ENCODE measurements at regions not wholly inside any gene's neighbourhood (a gene's known extent, or its start where the extent isn't known, plus 50 kb on each side); places are given as distances from the start of the nearest gene placed in this dataset.
"Not testable (repeated sequence)": the region's sequence is repeated elsewhere in the genome, so short reads cannot be mapped to it uniquely, and the experiment has no call there.

DNA sequence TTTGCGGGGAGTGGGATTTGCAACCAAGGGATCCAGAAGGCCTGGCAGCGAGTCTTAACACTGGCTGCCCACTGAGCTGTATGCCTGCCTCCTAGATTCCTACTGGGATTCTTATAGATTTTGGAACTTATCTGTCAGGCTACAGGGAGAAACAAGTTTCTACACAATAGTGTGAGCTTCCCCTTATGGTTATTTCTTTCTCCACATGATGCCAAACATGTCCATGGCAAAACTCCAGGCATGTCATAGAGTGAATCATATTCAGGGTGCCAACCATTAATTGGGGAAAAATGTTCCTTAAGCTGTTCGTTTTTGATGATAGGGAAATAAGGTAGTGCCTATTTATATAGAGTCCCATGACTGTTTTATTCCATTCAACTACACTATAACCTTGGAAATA lies 1185.2 kb upstream of the CELF4 start:
- no peak overlapping the region for H3K4me3 ChIP-seq
- H3K27ac ChIP-seq = no peak overlapping the region
- no peaks in the 10 kb centered on the region for H3K4me1 ChIP-seq (ENCODE audit: control insufficient read depth in 1 of 2, low read depth in 2 of 2)
- H3K36me3 ChIP-seq = no peaks in the 10 kb centered on the region
- TF ChIP-seq CTCF (IDR thresholded peaks at IDR 0.05) = no peak
- no peaks in the 10 kb centered on the region for H3K9me3 ChIP-seq
- no peak for DNase-seq (ENCODE audit: low spot score)
- no peaks in the 10 kb centered on the region for H3K27me3 ChIP-seq (replicated peaks; ENCODE audit: insufficient read depth)
- no peak for ATAC-seq (ENCODE audit: insufficient number of reproducible peaks, low FRiP score, low read depth)

DNA sequence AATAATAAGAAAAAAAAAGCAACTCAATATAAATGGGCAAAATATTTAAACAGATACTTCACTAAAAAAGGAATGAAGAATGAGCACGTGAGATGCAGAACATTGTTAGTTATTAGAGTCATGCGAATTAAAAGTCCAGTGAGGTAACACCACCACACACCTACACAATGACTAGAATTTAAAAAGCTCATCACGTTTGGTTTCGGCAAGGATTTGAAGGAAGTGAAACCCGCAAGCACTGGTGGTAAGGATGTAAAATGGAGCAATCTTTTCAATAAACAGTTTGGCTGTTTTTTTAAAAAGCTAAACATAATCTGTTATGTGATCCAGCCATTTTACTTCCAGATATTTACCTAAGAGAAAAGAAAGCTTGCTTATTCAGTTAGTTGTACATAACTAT lies 1181.6 kb upstream of the CELF4 start:
- DNase-seq (ENCODE audit: low spot score) (no peak), ATAC-seq (ENCODE audit: insufficient number of reproducible peaks, low FRiP score, low read depth) (no peak)
- H3K4me1 ChIP-seq (ENCODE audit: control insufficient read depth in 1 of 2, low read depth in 2 of 2) = no peaks in the 10 kb centered on the region
- no peaks in the 10 kb centered on the region for H3K27me3 ChIP-seq (replicated peaks; ENCODE audit: insufficient read depth)
- no peaks in the 10 kb centered on the region for H3K9me3 ChIP-seq
- no peak overlapping the region for H3K27ac ChIP-seq
- no peak overlapping the region for H3K4me3 ChIP-seq
- H3K36me3 ChIP-seq = no peaks in the 10 kb centered on the region
- no peak for TF ChIP-seq CTCF (IDR thresholded peaks at IDR 0.05)

DNA sequence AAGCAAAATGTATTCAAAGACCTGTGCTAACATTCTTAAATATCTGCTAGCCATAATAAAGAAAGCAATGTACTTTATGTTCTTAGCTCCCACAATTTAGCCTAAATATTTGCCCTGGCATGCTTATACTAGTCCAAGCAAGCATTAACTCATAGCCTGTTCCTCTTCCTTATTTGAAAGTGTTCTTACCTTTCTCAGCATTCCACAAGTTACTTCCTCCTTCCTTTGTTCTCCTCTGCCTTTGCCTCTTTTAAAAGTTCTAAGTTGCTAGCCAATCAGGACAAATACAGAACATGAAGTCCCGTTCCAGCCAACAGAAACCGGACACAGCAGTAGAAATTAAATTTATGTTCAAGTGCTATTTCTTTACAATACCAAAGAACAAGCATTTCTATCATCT lies 1154.6 kb upstream of the CELF4 start:
- H3K27me3 ChIP-seq (replicated peaks; ENCODE audit: insufficient read depth); ATAC-seq (ENCODE audit: insufficient number of reproducible peaks, low FRiP score, low read depth); DNase-seq (ENCODE audit: low spot score); H3K9me3 ChIP-seq; H3K4me3 ChIP-seq; H3K4me1 ChIP-seq (ENCODE audit: control insufficient read depth in 1 of 2, low read depth in 2 of 2); H3K27ac ChIP-seq; H3K36me3 ChIP-seq: not testable (repeated sequence)

DNA sequence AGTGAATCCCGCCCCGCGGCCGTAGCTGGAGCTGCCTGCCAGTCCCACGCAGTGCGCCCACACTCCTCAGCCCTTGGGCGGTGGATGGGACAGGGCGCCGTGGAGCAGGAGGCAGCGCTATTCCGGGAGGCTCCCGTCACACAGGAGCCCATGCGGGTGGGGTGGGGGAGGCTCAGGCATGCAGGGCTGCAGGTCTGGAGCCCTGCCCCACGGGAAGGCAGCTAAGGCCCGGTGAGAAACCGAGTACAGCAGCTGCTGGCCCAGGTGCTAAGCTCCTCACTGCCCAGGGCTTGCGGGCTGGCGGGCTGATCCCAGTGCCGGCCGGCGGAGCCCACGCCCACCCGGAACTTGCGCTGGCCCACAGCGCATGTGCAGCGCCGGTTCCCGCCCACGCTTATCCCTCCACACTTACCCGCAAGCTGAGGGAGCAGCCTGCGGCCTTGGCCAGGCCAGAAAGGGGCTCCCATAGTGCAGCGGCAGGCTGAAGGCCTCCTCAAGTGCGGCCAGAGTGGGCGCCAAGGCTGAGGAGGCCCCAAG lies 1152.8 kb upstream of the CELF4 start:
- TF ChIP-seq CTCF (IDR thresholded peaks at IDR 0.05) = no peak
- no peaks in the 10 kb centered on the region for H3K27me3 ChIP-seq (replicated peaks; ENCODE audit: insufficient read depth)
- ATAC-seq (ENCODE audit: insufficient number of reproducible peaks, low FRiP score, low read depth) (no peak), DNase-seq (ENCODE audit: low spot score) (no peak)
- H3K36me3 ChIP-seq = no peaks in the 10 kb centered on the region
- H3K9me3 ChIP-seq = no peaks in the 10 kb centered on the region
- H3K4me1 ChIP-seq (ENCODE audit: control insufficient read depth in 1 of 2, low read depth in 2 of 2) = no peaks in the 10 kb centered on the region
- H3K4me3 ChIP-seq = no peak overlapping the region
- H3K27ac ChIP-seq = no peak overlapping the region

GRCh38 chr18:38709122-38709521 lies 1143.5 kb upstream of the CELF4 start:
- Histone ChIP-seq H3K4me3 (no peak overlapping the region), H3K4me1 (ENCODE audit: control insufficient read depth in 1 of 2, low read depth in 2 of 2) (no peaks in the 10 kb centered on the region), H3K27ac (no peak overlapping the region), H3K27me3 (replicated peaks; ENCODE audit: insufficient read depth) (no peaks in the 10 kb centered on the region), H3K36me3 (no peaks in the 10 kb centered on the region), H3K9me3 (no peaks in the 10 kb centered on the region)
- TF ChIP-seq CTCF (IDR thresholded peaks at IDR 0.05) = no peak
- ATAC-seq (ENCODE audit: insufficient number of reproducible peaks, low FRiP score, low read depth) = no peak
- DNase-seq (ENCODE audit: low spot score) = no peak

DNA sequence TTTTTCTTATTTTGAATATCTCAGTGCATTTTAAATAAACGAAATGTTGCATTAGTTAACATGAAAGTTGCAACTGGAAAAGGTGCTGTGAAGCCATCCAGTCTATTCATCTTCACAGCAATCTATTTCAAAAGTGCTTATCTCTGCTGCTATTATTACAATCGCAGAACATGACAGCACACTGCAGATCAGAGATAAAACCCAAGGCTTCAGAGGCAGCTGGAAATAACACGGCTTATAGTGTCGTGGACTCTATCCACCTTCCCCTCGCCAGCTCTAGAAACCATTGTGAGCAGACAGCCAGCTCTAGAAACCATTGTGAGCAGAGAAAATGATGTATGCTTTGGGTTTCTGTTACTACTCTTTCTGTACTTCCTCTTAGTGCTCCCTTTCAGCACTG lies 1140.8 kb upstream of the CELF4 start:
- TF ChIP-seq CTCF (IDR thresholded peaks at IDR 0.05) = no peak

More for the DNA sequence above, 1140.8 kb upstream of the CELF4 start:
- H3K4me3 ChIP-seq = no peak overlapping the region
- no peak for ATAC-seq (ENCODE audit: insufficient number of reproducible peaks, low FRiP score, low read depth)
- no peaks in the 10 kb centered on the region for H3K27me3 ChIP-seq (replicated peaks; ENCODE audit: insufficient read depth)
- H3K27ac ChIP-seq = no peak overlapping the region
- H3K4me1 ChIP-seq (ENCODE audit: control insufficient read depth in 1 of 2, low read depth in 2 of 2) = no peaks in the 10 kb centered on the region
- DNase-seq (ENCODE audit: low spot score) = no peak
- no peaks in the 10 kb centered on the region for H3K36me3 ChIP-seq
- H3K9me3 ChIP-seq = no peaks in the 10 kb centered on the region
